Activated CD4-positive, CD25-positive, alpha-beta regulatory T cell treated with anti-CD3 and anti-CD28 coated beads, Interleukin-2, amount 50 U/mL, for 24 hours (primary cell): ENCODE measurements at regions not wholly inside any gene's neighbourhood (a gene's known extent, or its start where the extent isn't known, plus 50 kb on each side); places are given as distances from the start of the nearest gene placed in this dataset.

Source experiments
- ATAC-seq, 2 donors: fragments of 150-1000 bp; cut with Tn5 transposase; one replicate each; pipeline ENCODE4 v1.10.0; 2021; ENCODE audit warnings: mild to moderate bottlenecking in 1 of 2, moderate library complexity in 1 of 2

DNA sequence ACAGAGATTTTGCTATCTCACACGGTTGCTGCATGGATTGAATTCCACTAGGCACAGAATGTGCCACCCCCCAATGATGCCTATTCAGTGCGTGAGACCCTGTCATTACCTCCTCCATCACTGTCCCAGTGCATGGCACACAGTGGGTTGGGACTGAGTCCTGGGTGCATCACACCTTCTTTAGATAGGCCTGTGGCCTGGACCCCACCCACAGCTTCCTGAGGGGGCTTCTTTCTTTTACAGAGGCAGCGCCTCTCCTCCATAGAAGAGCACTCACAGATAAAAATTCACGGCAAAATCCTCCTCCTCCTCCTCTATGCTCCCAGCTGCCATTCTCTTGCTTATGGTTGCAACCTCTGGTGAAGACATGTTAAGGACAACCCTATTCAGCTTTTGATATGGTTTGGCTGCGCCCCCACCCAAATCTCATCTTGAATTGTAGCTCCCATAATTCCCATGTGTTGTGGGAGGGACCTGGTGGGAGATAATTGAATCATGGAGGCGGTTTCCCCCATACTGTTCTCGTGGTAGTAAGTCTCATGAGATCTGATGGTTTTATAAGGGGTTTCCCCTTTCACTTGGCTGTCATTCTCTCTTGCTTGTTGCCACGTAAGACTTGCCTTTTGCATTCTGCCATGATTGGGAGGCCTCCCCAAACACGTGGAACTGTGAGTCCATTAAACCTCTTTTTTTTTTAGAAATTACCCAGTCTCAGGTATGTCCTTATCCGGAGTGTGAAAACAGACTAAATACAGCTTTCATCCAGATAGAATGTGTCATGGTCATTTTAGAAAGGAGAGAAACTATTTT lies 147.6 kb downstream of the KLF13 start:
- peak; percentile 33 to 46 for ATAC-seq

DNA sequence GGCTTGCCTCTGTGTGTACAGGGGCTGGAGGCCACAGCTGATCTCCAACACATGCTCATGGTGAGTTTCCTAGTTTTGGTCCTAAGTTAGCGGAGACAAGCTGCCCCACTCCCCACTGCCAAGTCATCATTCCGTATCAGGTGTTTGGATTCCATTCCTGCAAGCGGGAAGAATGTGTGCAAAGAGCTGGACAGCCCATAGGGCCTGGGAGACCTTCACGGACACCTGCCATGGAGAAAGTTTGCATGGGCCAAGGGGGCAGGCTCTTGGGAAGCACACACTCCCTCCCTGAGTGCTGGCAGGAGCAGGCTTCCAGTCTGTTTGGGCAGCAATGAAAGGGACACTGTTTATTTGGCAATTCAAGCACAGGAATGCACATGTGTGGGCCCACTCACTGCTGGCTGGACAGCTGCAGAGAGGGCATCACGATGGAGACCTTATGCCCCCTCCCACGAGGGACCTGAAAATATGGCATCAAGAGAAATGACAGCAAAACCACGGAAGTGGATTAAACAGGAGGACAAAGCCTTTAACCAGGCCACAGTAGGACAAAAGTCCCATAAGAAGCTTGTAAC lies 149.7 kb downstream of the KLF13 start:
- no peak for ATAC-seq

DNA sequence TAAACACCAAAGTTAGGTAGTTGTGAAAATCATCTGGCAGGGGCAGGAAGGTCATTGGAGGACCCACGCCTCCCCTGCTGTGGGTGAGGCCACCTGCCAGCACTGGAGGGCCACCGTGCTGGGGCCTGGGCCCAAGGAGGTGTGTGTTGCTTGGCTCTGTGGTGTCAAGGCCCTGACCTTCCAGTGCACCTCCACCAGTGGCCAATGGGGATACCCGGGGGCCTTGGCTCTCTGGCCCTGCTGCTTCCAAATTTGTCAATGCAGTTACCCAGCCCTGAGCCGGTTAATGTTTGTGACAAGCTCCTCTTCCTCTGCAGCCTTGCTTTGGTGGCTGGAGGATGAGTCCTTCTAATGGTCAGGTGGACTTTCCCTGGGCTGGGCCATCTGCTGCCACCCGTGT lies 150.2 kb downstream of the KLF13 start:
- ATAC-seq = no peak

DNA sequence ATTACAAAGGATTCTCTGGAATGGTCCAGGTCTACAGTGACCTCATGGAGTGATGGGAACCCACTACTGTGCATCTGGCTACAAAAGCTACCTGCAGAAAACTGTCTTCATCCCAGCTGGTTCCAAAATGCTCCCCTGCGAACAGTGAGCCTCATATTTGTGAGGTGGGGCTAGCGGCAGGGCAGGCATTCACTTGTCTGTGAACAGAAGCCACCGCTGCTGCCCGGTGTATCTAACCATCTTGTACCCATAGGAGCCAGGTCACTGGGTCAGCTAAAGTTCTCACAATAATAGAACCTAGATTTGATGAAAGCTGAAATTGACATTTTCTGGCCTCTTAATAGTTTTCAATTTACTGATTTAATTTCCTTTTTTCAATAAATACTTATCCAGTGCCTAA lies 150.7 kb downstream of the KLF13 start:
- no peak for ATAC-seq

DNA sequence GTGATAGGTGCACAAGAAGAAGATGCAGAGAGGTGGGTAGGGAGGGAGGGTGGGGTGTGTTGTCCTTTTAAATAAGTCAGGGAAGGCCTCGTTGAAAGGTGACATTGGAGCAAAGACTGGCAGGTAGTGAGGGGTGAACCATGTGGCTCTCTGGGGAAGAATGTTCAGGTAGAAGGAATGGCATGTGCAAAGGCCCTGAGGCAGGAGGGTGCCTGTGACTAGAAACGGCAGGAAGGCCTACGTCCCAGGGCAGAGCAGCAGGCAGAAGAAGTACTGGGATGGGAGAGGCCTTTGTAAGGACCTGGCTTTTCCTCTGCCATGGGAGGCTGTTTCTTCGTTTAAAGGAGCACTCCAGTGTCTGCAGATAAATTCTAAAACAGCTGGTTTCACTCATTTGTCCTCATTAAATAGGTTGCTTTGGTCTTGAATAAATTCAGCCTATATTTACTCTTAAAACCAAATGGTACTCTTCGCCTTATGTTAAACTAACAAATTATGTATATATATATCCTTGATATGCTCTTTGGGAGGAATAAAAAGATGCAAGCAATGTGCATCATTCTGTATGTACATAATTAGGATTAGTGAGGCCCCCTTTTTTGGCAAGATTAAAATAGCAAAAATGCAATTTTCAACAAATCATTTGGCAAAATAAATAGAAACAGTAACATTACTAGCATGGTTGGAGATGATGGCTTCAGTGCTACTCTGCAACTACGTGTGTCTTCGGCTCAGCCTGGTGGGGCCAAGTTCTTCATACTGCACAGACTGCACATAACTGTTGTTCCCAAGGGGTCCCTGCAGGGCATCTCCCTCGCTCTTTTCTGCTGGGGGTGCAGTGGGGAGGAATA lies 151.4 kb downstream of the KLF13 start:
- no peak for ATAC-seq

DNA sequence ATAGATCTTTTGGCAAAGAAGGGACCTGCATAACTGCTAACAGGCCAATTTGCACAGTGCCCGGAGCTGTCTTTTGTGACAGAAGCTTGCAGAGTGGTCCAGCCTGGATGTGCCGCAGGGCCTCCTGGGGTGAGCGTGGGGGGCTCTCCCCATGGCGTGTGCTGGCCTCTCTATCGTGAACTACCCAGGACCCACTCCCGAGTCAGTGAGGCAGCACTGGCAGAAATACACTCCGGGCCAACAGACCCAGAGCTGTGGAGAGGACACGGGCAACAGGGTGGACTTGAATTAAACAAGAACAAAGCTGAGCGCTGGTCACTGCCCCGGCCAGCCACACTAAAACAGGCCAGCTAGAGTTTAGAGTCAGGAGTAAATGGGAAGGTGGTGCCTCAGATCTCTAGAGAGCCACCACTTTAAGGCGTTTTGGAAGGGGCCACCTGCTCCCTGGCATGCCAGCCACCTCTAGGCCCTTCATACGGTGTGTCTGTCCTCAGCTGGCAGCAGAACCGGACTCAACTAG lies 152.1 kb downstream of the KLF13 start:
- ATAC-seq = no peak

DNA sequence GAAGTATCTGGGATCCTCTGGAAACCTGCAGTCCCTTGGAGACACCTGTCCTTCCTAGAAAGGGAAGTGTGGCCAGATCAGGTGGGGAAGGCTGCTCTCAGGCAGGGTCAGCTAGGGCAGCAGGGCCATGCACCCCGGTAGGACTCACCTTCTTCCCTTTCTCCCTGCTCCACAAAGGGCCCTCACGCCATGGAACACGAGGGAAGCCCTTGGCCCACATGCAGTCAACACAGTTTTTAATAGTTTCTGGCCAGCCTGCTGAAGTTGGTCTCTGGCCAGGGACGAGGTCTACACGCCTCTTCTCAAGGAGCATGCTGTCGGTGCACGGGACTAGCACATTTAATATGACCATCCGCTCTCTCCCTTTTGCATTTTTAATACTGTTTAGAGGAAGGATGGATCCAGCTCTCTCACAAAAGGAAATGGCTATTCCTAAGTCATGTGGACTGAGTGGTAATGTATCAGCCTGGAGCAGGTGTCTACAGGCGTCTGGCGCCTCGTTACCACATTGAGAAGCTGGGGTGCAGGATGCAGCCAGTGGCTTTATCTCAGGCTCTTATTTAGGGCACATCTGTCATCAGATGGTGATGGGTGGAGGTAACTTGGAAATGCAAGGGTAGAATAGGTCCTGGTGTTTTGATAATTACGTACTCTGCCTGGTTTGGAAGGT lies 153.9 kb downstream of the KLF13 start:
- no peak for ATAC-seq

DNA sequence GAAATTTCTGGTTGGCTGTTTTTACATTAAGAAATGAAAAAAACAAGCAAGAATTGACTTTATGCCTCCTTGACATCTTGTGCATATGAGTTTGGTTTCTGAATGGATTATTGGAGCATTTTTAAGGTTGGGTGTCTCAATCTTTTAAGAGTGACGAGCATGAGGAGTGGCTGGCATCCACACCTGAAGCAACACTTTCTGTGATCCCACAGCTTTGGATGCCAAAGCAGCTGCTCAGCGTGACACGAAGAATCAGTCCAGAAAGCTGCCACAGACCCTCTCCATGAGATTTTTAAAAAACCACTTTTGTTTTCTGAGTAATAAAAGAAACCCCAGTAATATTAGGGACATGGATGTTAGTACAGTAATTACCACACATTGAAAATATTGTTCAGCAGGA lies 154.5 kb downstream of the KLF13 start:
- ATAC-seq = no peak

DNA sequence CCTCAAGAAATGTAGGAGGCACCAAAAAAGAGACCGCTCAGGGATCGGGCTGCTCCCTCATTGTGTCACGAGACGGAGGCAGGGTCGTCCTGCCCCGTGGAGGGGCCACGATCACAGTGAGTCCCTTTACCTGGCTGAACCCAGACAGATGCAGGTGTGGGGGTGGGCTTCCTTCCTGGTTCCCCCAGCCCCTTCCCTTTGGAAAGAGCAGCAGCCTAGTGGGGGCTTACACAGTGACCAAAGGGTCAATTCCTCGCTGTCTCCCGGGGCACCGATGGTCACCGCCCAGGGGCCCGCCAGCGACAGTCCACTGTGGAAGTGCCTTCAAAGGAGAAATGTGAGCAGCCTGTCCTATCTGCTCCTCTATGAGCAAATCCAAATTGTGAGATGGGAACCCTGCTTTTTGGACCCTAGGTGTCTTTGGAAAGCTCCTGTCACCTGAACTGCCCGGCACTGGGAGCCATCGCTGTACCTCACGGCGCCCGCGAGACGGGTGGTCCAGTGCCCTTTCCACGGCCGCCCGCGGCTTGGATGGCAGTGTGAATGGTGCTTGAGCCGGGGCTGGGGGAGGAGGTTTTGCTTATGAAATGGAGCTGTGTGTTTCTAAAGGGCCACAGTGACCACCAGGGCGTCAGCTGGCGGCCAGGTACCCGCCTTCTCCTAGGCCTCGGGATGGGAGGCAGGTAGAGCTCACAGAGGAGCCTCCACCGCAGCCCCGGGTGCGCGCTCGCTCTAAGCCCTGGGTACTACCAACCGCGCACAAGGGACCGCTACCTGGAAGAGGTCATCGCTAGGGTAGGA lies 155.7 kb downstream of the KLF13 start:
- ATAC-seq = no peak

DNA sequence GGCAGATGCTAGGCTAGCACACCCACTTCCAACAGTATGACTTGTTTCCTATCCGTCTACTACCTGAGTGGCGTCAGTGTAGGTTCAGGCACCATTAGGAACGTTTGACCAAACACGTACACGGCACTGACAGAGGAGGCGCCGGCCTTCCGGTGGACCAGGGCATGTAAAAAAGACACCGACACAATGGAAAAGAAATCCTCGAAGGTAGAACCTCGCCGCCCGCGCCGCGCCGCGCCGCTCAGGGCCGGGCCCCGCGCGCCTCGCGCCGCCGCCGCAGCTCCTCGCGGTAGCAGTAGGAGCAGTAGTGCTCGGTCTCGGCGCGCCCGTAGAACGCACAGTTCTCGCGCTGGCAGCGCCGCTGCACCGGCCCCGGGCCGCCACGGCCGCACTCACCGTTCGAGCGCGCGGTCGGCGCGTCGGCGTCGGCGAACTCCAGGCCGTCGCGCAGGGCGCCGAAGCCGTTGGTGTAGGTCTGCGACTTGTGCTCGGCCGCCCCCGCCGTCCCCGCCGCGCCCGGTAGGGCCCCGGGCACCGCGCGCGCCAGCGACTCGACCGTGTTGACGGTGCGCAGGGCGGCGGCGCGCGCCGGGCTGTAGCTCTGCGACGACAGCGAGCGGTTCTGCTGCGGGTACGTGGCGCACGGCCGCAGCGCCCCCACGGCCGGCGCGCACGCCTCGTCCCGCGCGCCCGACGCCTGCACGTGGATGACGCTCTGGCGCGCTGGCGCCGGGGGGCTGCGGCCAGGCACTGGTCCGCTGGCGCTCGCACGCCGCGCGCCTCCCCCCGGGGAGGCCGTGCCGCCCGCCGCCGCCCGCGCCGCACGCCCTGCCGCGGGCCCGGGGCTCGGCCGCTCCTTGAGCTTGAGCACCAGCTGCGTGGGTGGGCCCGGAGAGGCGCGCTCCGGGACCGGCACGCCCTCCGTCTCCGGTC lies 156.7 kb downstream of the KLF13 start:
- ATAC-seq = peak; percentile 63 to 69

DNA sequence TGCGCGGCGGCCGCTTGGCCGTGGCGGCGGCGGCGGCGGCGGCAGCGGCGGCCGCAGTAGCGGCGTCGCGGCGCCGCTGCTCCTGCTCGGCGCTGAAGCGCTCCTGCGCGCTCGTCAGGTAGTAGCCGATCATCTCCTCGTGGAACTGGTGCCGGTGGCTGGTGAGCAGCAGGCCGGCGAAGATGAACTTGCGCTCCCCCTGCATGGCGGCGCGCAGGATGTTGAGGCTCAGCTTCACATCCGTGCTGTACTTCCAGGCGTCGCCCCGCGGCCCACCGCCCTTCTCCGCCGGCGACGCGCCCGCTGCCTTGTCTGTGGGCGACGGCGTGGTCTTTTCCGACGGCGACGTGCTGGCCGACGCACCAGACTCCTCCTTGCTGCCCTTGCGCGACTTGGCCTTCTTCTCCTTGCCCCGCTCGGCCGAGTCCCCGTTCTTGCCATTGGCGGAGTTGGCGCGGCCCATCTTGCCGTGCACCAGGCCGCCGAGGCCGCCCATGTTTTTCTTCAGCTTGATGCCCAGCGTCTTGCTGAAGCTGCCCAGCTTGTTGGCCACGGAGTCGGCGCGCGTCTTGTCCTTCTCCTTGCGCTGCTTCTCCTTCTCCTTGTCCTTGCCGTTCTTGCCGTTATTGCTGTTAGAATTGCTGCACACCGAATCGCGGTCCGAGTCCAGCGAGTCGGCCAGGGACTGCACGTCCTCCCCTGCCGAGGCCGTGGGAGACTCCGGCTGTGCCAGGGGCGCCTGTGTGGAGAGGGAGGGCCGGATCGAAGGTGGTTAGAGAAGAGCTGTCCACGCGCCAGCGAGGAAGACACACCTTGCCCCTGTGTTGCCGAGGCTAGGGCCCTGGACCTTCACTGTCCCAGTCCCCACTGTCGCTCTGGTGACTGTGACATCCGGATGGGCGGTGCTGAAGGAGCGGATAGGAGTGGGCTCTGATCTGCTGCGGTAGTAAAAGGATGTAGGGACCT lies 157.6 kb downstream of the KLF13 start:
- ATAC-seq = peak; percentile 6 to 10

DNA sequence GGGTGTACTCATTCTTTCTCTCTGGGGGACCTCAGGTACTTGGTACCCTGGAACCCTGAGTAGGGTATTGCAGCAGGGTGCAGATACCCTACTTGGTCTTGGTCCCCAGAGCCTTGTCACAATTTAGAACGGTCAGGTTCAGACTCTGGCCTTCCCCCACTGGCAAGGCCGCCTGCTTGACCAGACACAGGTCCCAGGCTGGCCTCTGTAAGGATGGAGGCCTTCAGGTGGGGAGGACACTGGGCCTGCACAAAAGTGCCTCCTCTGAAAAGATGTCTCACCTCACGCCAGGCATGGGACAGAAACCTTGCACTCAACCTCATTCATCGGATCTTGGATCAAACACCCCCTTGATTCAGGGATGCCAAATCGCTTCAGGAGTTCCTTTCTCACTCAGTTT lies 158.4 kb downstream of the KLF13 start:
- ATAC-seq = no peak

DNA sequence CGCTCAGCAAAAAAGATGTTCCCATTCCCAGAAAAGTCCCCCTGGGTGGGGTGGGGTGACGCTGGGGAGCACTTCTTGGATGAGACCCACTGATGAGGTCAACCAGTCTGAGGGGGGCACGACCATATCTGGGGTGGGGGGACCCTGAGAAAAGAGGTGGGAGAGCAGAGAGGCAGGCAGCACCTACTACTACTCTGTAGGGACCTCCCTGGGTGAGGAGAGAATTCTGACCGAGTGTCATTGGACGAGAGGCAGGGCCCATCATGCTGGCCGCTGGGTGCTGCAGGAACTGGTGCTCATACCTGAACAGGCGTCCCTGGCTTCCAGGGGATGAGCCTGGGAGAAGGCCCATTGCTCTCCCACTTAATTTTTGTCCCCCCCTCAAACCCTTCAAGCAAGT lies 158.8 kb downstream of the KLF13 start:
- no peak for ATAC-seq

DNA sequence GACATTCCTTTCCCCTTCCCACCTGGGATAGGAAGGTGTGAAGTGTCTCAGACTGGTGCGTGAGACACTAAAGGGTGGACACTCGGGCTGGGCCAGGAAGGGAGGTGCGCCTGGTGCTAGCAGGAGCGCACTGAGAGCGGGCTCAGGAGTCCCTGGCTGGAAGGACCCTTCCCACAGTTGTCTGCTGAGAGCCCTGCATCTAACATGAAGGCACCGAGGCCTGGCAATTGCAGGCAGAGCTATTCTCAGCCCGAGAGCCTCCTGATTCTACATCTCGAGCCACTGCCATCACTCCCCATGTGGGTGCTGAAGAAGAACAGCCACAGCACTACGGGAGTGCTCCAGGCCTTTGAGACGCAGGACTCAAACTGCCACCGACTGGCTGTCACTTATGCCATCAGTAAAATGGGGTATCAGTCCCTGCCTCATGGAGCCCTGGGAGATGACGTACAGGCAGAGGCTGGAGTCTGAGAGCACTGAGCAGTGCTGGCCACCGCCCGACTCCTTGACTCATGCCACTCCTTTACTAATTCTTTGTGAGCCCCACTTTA lies 159.4 kb downstream of the KLF13 start:
- no peak for ATAC-seq

DNA sequence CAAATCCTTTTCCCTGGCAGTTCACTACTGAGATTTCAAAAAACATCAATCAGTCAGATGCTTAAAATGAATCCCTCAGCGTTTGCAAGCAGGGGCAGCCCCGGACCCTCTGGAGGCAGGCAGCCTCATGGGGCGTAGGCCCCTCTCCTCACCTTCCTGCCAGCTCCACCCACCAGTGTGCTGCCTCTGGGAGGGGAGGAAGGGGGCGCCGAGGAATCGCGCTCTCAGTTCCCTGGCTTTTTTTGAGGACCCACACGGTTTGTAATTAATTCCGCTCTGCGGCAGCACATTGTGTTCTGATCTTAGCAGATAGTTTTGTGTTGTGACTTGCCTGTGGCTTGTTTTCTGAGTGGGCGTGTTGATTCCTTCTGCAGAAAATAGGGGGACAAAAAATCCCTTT lies 159.9 kb downstream of the KLF13 start:
- ATAC-seq = no peak

DNA sequence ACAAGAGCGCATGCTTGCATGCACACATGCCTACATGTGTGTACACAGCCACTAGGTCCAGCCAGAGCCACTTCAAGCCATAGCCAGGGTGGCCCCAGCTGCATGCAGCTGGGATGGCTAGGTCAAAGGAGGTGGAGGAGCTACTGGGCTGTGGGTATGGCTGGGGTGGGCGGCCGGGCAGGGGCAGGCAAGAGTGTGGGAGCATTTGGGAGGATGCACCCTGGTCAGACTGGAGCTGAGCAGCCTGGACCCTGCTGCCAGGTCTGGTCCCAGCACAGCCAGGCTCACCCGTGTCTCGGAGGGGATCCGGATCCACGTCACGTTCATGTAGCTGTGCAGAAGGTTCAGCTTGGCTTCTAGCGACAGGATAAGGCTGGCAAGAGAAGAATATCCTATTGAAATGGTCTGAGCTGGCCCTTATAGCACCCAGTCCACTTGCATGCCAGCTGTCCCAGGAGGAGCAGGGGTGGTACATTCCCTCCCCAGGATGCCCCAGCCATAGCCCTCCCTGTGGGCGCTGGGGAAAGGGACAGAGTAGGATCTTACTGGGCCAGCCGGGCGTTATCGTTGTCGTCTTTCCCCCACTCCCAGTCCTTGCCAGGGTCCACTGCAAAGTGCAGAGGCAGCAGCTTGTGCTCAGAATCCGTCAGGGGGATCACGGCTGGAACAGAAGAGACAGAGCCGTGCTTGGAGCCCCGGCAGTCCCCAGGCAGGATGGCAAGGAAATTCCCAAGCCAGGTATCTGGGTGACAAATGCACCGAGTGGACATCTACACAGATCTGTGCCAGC lies 160.5 kb downstream of the KLF13 start:
- no peak for ATAC-seq

DNA sequence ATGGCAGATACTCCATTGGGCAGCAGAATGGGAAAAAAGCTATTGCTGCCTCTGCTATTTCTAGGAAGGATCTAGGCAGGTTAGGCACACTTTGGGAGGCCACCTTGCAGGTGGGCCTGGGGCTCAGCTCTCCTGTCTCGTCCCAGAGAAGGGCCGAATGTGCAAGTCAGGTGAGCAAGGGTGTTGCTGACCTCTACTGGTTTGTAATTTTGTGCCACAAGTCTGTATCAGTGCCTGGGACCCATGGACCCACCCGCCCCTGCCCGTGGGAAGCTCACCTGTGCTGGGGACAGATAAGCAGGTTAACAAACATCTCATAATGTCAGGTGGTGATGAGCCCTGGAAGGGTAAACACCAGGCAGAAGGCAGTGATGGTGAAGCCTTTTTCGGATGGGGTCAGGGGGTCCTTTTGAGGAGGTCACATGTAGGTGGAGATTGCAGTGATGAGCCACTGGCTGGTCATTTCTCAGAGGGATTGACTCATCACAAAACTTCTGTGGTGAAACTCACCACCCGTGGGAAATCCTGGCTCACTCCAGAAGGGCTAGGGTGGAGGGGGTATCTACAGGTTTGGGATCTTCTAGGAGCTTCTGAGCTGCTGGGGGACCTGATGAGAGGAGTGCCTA lies 161.3 kb downstream of the KLF13 start:
- peak; percentile 3 to 28 for ATAC-seq
